Transverse colon (tissue), 4 donors: ENCODE measurements at regions not wholly inside any gene's neighbourhood (a gene's known extent, or its start where the extent isn't known, plus 50 kb on each side); places are given as distances from the start of the nearest gene placed in this dataset.

Experiments
- DNase-seq: peaks from one replicate; pipeline ENCODE4 v3.0.0-alpha.2; 2019
- H3K27ac ChIP-seq, 4 donors: fragments of 200-600 bp; sonication (generic); 2 replicates each; pipeline ENCODE4 v1.5.1; 2016 to 2018; ENCODE audit warnings: inconsistent platforms in 4 of 4
- H3K27me3 ChIP-seq: fragments of 200-600 bp; sonication (generic); 2 replicates; pipeline ENCODE4 v1.5.1; 2017; ENCODE audit warnings: inconsistent platforms
- H3K36me3 ChIP-seq, 4 donors: fragments of 200-600 bp; sonication (generic); 2 replicates each; pipeline ENCODE4 v1.5.1; 2017 to 2019; ENCODE audit warnings: inconsistent platforms in 4 of 4
- H3K4me1 ChIP-seq, 4 donors: fragments of 200-600 bp; sonication (generic); 2 replicates each; pipeline ENCODE4 v1.5.1; 2017 to 2020; ENCODE audit warnings: inconsistent platforms in 4 of 4
- H3K4me3 ChIP-seq, 4 donors: fragments of 200-600 bp; sonication (generic); 1 replicate in 1 of 4; 2 replicates in 3 of 4; pipeline versions ENCODE4 v1.5.1 to v1.6.1; 2017 to 2019; ENCODE audit warnings: inconsistent platforms in 4 of 4
- H3K9me3 ChIP-seq, 2 donors: fragments of 200-600 bp; sonication (generic); 2 replicates each; pipeline ENCODE4 v1.5.1; 2017 to 2019; ENCODE audit warnings: inconsistent platforms in 2 of 2
- EP300 ChIP-seq: sonication (generic); formaldehyde crosslinking; IDR thresholded peaks from one replicate; pipeline ENCODE4 v1.6.1; 2017; ENCODE audit warnings: antibody characterized with exemption, low read depth
- POLR2A ChIP-seq: fragments of 450-650 bp; IDR thresholded peaks from one replicate; pipeline ENCODE4 v1.6.1; 2016; ENCODE audit warnings: antibody characterized with exemption, mild to moderate bottlenecking, moderate library complexity
- POLR2AphosphoS5 ChIP-seq, 3 donors: sonication (generic); formaldehyde crosslinking; IDR thresholded peaks; one replicate each; pipeline ENCODE4 v1.6.1; 2016; ENCODE audit warnings: antibody characterized with exemption in 3 of 3
- WGBS, 2 donors: methylation state at CpG; one replicate each; pipeline ENCODE4 v1.1.5; 2018; ENCODE audit warnings: low coverage in 1 of 2; 5-methylcytosine and 5-hydroxymethylcytosine counted together
- in situ Hi-C, 4 donors: fragments of 200-750 bp; cut with MboI; loops; one replicate each; pipeline versions ENCODE4 v1.15.0 to v1.15.1; 2017; ENCODE audit warnings: low sequenced_read_pairs in 3 of 4, low pct_ligation_motif_present in 1 of 4, low pct_unique_long_range_greater_than_20kb in 1 of 4
- intact Hi-C: fragments of 100-400 bp; cut with DNase I; formaldehyde crosslinking; loops from one replicate; pipeline ENCODE4 v1.15.1; 2023; ENCODE audit warnings: low total_unique reads
- TF ChIP-seq, protein P1 (sequence below), 5 experiments: fragments of 200-600 bp in 3 of 5; fragments of 450-650 bp in 2 of 5; sonication (generic) in 3 of 5; IDR thresholded peaks; 1 replicate in 2 of 5; 2 replicates in 3 of 5; pipeline ENCODE4 v1.5.1; 2016 to 2017; ENCODE audit warnings: antibody characterized with exemption in 5 of 5, inconsistent platforms in 3 of 5, mild to moderate bottlenecking in 2 of 5, moderate library complexity in 1 of 5

DNA sequence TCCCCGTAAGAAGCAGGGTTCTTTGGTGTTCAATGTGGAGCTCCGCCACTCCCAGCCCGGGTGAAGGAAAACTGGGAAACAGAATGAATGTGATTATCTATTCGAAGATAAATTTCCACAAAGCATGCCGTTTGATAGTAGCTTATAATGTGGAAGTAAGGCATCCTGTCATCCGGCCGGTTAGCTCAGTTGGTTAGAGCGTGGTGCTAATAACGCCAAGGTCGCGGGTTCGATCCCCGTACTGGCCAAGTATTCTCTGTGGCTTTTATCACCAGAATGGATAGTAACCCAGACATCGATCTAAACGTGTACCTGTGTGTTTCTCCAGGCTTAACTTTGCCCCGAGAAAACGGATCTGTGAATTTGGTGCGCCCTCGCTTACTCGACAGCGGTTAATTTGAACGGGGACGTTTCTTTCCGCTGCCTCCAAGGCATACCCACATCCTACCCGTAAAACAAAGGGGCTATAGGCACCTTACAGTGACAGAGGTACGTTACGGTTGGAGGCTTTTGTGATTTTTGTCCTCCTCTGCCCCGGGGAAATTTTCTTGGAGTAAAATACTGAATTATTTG, 215.2 kb upstream of the ZNF184 start:
- Histone ChIP-seq H3K27me3 (peaks cover 16% of the 10 kb centered on the region), H3K36me3 (no peaks in the 10 kb centered on the region), H3K27ac (peak overlapping the region; percentile 56 to 64 (median 61)), H3K4me1 (peaks cover 0 to 4% (median 2%) of the 10 kb centered on the region in 4 donors), H3K4me3 (peak overlapping the region; percentile 22 to 55 (median 42)), H3K9me3 (no peaks in the 10 kb centered on the region)
- 0 to 1% methylated on average over 3 to 28 of the region's 28 CpGs for whole genome bisulfite sequencing, 2 donors
- in situ Hi-C loops (loop anchor here in 1 of 4 donors (10.0 kb wide), 2 partner anchors 173 to 513 kb away; no protein-coding TSS in a partner anchor), intact Hi-C loops (no loop called here)
- TF ChIP-seq POLR2AphosphoS5 (IDR thresholded peaks at IDR 0.05) = peak in 1 of 3 donors; percentile 25
- TF ChIP-seq, protein P1, sequence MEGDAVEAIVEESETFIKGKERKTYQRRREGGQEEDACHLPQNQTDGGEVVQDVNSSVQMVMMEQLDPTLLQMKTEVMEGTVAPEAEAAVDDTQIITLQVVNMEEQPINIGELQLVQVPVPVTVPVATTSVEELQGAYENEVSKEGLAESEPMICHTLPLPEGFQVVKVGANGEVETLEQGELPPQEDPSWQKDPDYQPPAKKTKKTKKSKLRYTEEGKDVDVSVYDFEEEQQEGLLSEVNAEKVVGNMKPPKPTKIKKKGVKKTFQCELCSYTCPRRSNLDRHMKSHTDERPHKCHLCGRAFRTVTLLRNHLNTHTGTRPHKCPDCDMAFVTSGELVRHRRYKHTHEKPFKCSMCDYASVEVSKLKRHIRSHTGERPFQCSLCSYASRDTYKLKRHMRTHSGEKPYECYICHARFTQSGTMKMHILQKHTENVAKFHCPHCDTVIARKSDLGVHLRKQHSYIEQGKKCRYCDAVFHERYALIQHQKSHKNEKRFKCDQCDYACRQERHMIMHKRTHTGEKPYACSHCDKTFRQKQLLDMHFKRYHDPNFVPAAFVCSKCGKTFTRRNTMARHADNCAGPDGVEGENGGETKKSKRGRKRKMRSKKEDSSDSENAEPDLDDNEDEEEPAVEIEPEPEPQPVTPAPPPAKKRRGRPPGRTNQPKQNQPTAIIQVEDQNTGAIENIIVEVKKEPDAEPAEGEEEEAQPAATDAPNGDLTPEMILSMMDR (IDR thresholded peaks at IDR 0.05) = no peak
- DNase-seq = peak; percentile 85

DNA sequence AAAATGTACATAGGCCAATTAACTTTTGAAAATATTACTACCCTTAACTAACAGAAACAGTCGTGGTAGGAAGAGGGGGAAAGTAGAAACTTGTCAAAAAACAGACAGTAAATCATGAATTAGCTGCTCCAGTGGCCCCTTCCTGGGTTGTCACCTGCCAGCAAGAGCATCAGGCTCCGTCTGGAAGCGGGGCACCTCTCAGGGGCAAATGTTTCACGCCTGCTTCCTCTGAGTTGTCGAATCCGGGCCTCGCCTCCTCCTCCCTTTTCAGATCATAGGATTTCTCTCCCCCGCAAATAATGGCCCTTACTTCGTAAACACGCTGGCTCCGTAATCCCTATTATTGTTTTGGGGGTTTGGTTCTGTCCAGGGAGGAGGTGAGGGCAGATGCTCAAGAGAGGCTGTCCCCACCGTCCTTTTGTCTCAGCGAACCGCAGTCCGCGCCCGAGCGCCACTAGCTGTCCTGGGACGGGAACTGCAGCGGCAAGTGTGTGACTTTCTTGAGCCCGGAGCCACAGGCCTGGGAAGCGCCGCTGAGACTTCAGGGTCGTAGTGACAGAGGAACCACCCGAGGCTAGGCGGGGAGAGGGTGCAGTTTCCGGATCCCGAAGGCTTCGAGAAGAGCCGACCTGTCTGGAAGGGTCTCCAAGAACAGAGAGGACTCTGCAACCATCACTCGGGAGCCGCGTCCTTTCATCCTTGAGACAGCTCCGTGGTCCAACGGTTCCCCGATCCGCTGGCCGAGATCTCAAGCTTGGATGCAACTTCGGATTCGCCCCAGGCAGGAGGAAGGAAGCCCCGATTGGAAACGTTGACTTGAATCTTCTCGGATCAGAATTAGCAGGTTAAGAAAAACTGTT, 214.5 kb upstream of the ZNF184 start:
- in situ Hi-C loops (loop anchor here in 1 of 4 donors (10.0 kb wide), 2 partner anchors 173 to 513 kb away; no protein-coding TSS in a partner anchor), intact Hi-C loops (no loop called here)
- 0 to 5% methylated on average over 4 to 43 of the region's 43 CpGs for WGBS, 2 donors
- Histone ChIP-seq H3K27me3 (peaks cover 17% of the 10 kb centered on the region), H3K4me3 (peak overlapping the region; percentile 22 to 55 (median 42)), H3K27ac (peak overlapping the region; percentile 56 to 64 (median 61)), H3K36me3 (no peaks in the 10 kb centered on the region), H3K4me1 (peaks cover 0 to 4% (median 2%) of the 10 kb centered on the region in 4 donors), H3K9me3 (no peaks in the 10 kb centered on the region)
- peak; percentile 83 for DNase-seq
- TF ChIP-seq, protein P1 (IDR thresholded peaks at IDR 0.05) = peak; percentile 56 to 67 (median 59)
- TF ChIP-seq POLR2AphosphoS5 (IDR thresholded peaks at IDR 0.05) = no peak

DNA sequence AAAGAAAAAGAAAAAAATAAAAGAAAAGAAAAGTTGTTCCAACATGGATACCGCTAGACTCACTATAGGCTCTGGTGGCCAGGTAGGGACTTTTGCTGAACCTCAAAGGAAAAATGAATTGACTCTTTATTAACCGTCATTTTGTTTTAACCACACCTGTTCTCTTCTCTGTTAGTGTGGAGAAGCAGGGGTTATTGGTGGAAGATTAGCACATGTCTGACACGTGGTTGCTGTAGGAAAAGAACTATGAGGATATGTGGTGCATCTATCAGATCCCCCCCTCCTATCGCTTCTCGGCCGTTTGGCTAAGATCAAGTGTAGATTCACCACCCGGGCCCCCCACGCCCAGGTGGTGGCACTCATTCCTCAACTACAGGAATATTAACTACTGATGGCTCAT, 212.4 kb upstream of the ZNF184 start:
- Histone ChIP-seq H3K36me3 (no peaks in the 10 kb centered on the region), H3K27me3 (peaks cover 35% of the 10 kb centered on the region), H3K9me3 (no peaks in the 10 kb centered on the region), H3K4me1 (peaks cover 0 to 5% (median 2%) of the 10 kb centered on the region in 4 donors), H3K4me3 (no peak overlapping the region), H3K27ac (no peak overlapping the region)
- no peak for TF ChIP-seq POLR2A
- TF ChIP-seq POLR2AphosphoS5 (IDR thresholded peaks at IDR 0.05) = no peak
- TF ChIP-seq EP300 = no peak
- TF ChIP-seq, protein P1 (IDR thresholded peaks at IDR 0.05) = no peak
- whole genome bisulfite sequencing, 2 donors = 54 to 82% methylated on average over 6 to 8 of the region's 8 CpGs
- intact Hi-C loops (no loop called here), in situ Hi-C loops (loop anchor here in 1 of 4 donors (10.0 kb wide), 2 partner anchors 170 to 510 kb away; no protein-coding TSS in a partner anchor)
- DNase-seq = no peak
